HCT116 (cell line): ENCODE measurements at regions not wholly inside any gene's neighbourhood (a gene's known extent, or its start where the extent isn't known, plus 50 kb on each side); places are given as distances from the start of the nearest gene placed in this dataset.

Source experiments
- ATAC-seq: fragments of 200-7000 bp; cut with Tn5 transposase; 2 replicates; pipeline ENCODE4 v1.9.1; 2020; ENCODE audit warnings: mild to moderate bottlenecking, moderate library complexity
- BruUV-seq: library from RNA; stranded (reverse); fragments of 400-500 nt; replicated peaks from 2 replicates; lab custom pipeline; 2021; lab: Mats Ljungman, UMichigan
- CTCF ChIA-PET: fragments of 300-600 bp; sonication (Branson Sonifier 250); formaldehyde crosslinking; loops from one replicate; lab custom pipeline; 2021; ENCODE audit warnings: antibody characterized with exemption; lab: Charles Lee
- POLR2A ChIA-PET: fragments of 300-600, 350-600 bp; sonication (Branson Sonifier 250); formaldehyde crosslinking; loops from one replicate; lab custom pipeline; 2021; ENCODE audit warnings: antibody characterized with exemption; lab: Charles Lee
- RAD21 ChIA-PET, 2 experiments: fragments of 300-600 bp; sonication (Branson Sonifier 250); formaldehyde crosslinking; loops; one replicate each; lab custom pipeline; 2023; ENCODE audit warnings: low total read pairs in 2 of 2; ENCODE audit not compliant: uncharacterized antibody in 2 of 2, unreplicated experiment in 2 of 2, low non-redundant PET in 1 of 2; lab: Charles Lee
- DNase-seq: peaks from one replicate; pipeline ENCODE4 v3.0.0-alpha.2; 2010; ENCODE audit warnings: low read depth, low spot score
- H2AFZ ChIP-seq: fragments of 200-600 bp; shearing (Covaris generic), sonication (generic); 2 replicates; pipeline ENCODE4 v1.6.1; 2017; ENCODE audit warnings: low read depth, mixed run types, mixed read lengths, antibody characterized with exemption, low read length; ENCODE audit not compliant: poor library complexity, severe bottlenecking
- H3K27ac ChIP-seq: 2 replicates; pipeline ENCODE4 v1.5.1; 2012; ENCODE audit warnings: low read depth, low read length
- H3K27me3 ChIP-seq: fragments of 200-600 bp; sonication (generic); 2 replicates; pipeline ENCODE4 v1.6.1; 2016; ENCODE audit warnings: mixed run types, low read length, mixed read lengths; ENCODE audit not compliant: insufficient read depth
- H3K36me3 ChIP-seq, 2 experiments: fragments of 200-500 bp in 1 of 2; fragments of 200-600 bp in 1 of 2; sonication (Bioruptor generic) in 1 of 2; sonication (generic) in 1 of 2; 2 replicates each; pipeline versions ENCODE4 v1.5.1 to v1.6.1; 2014 to 2016; ENCODE audit warnings: low read length in 2 of 2, inconsistent platforms in 1 of 2, mixed read lengths in 1 of 2, mixed run types in 1 of 2; ENCODE audit not compliant: insufficient read depth in 2 of 2, control insufficient read depth in 1 of 2
- H3K4me1 ChIP-seq, 2 experiments: fragments of 200-600 bp in 1 of 2; sonication (generic) in 1 of 2; 2 replicates each; pipeline versions ENCODE4 v1.5.1 to v1.6.1; 2012 to 2017; ENCODE audit warnings: low read length in 2 of 2, inconsistent platforms in 1 of 2, mild to moderate bottlenecking in 1 of 2, mixed read lengths in 1 of 2, mixed run types in 1 of 2, moderate library complexity in 1 of 2; ENCODE audit not compliant: insufficient read depth in 2 of 2, control insufficient read depth in 1 of 2
- H3K4me2 ChIP-seq: fragments of 200-600 bp; sonication (generic); 2 replicates; pipeline ENCODE4 v1.6.1; 2017; ENCODE audit warnings: mixed run types, low read length, mixed read lengths
- H3K4me3 ChIP-seq, 2 experiments: fragments of 200-600 bp in 1 of 2; sonication (generic) in 1 of 2; replicated peaks in 1 of 2; 2 replicates each; pipeline ENCODE4 v1.5.1; 2011 to 2016; ENCODE audit warnings: low read length in 2 of 2, control low read depth in 1 of 2, low read depth in 1 of 2, mild to moderate bottlenecking in 1 of 2, mixed read lengths in 1 of 2, mixed run types in 1 of 2
- H3K79me2 ChIP-seq: fragments of 200-600 bp; sonication (generic); 2 replicates; pipeline ENCODE4 v1.6.1; 2017; ENCODE audit warnings: mild to moderate bottlenecking, mixed run types, low read length, moderate library complexity, mixed read lengths; ENCODE audit not compliant: insufficient read depth
- H3K9ac ChIP-seq: fragments of 200-600 bp; sonication (generic); 2 replicates; pipeline ENCODE4 v1.6.1; 2016; ENCODE audit warnings: low read length, mixed read lengths
- H3K9me2 ChIP-seq: fragments of 200-600 bp; sonication (generic), shearing (Covaris generic); 2 replicates; pipeline ENCODE4 v1.6.1; 2017; ENCODE audit warnings: mixed run types, mild to moderate bottlenecking, moderate library complexity; ENCODE audit not compliant: insufficient read depth
- H3K9me3 ChIP-seq, 2 experiments: fragments of 200-500 bp in 1 of 2; fragments of 200-600 bp in 1 of 2; sonication (Bioruptor generic) in 1 of 2; sonication (generic) in 1 of 2; 2 replicates each; pipeline ENCODE4 v1.6.1; 2014 to 2017; ENCODE audit warnings: low read length in 2 of 2, mixed read lengths in 2 of 2, inconsistent platforms in 1 of 2, low read depth in 1 of 2, mild to moderate bottlenecking in 1 of 2, mixed run types in 1 of 2, moderate library complexity in 1 of 2; ENCODE audit not compliant: control insufficient read depth in 1 of 2, insufficient read depth in 1 of 2
- H4K20me1 ChIP-seq: fragments of 200-600 bp; sonication (generic), shearing (Covaris generic); 2 replicates; pipeline ENCODE4 v1.6.1; 2017; ENCODE audit warnings: mixed run types, mild to moderate bottlenecking, moderate library complexity; ENCODE audit not compliant: insufficient read depth
- CEBPB ChIP-seq: IDR thresholded peaks from 2 replicates; pipeline ENCODE4 v1.6.1; 2012; ENCODE audit warnings: low read depth
- EGR1 ChIP-seq: IDR thresholded peaks from 2 replicates; pipeline ENCODE4 v1.6.1; 2012; ENCODE audit warnings: low read depth
- FOSL1 ChIP-seq: IDR thresholded peaks from 2 replicates; pipeline ENCODE4 v1.6.1; 2012; ENCODE audit warnings: low read depth
- POLR2A ChIP-seq: IDR thresholded peaks from 2 replicates; pipeline ENCODE4 v1.7.0; 2011; ENCODE audit warnings: borderline replicate concordance; ENCODE audit not compliant: insufficient read depth, insufficient read length; ENCODE audit errors: extremely low read depth
- SRF ChIP-seq: IDR thresholded peaks from 2 replicates; pipeline ENCODE4 v1.6.1; 2012; ENCODE audit warnings: low read depth
- YY1 ChIP-seq: IDR thresholded peaks from 2 replicates; pipeline ENCODE4 v1.6.1; 2011; ENCODE audit warnings: low read length, low read depth, moderate library complexity, mild to moderate bottlenecking; ENCODE audit not compliant: insufficient replicate concordance; ENCODE audit errors: extremely low read depth
- intact Hi-C: fragments of 100-400 bp; cut with micrococcal nuclease; formaldehyde crosslinking; loops from 2 replicates; pipeline ENCODE4 v1.10.0; 2022
- TF ChIP-seq, protein P1 (sequence below): IDR thresholded peaks from 2 replicates; pipeline ENCODE4 v1.6.1; 2012; ENCODE audit warnings: low read depth
- TF ChIP-seq, protein P2 (sequence below): IDR thresholded peaks from 2 replicates; pipeline ENCODE4 v1.6.1; 2012

DNA sequence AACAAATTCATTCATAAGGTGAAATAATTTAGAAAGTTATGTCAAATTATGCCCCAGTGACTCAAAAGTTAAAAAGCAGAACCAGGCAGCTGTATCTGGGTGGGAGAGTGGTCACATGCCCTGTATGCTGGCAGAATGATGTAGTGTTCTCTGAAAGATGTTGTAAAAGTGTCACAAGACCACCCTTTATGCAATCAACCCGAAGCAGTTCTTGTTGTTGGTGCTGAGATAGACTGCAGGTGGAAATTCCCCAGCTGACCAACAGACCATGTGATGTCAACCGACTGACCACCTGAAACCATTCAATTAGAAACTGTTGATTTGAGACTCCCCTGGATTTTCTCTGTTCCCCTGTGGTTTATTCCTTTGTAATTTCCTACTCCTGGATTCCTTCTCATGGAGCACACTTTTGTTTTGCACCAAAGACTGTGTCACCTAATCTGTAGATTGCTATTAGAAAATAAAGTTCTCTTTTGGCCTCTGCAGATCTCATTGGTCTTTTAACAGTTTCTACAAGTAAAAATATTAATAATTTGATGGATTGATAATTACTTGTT lies 1341.3 kb upstream of the LRRTM1 start:
- H3K79me2 ChIP-seq: no peaks in the 10 kb centered on the region
- ATAC-seq: no peak
- H3K4me2 ChIP-seq: no peak overlapping the region
- no peak overlapping the region for H3K27ac ChIP-seq
- H3K4me1 ChIP-seq: peaks cover 17 to 38% of the 10 kb centered on the region in 2 experiments
- H3K9me3 ChIP-seq: peaks cover 0 to 3% of the 10 kb centered on the region in 2 experiments; a peak in 1 of 4 replicates
- peaks cover 0 to 7% of the 10 kb centered on the region in 2 experiments; a peak in 1 of 4 replicates for H3K36me3 ChIP-seq
- H4K20me1 ChIP-seq: no peaks in the 10 kb centered on the region
- no peak for DNase-seq
- no peaks in the 10 kb centered on the region for H3K27me3 ChIP-seq
- TF ChIP-seq POLR2A (no peak), YY1 (no peak), SRF (no peak), FOSL1 (no peak), CEBPB (no peak), EGR1 (no peak)
- TF ChIP-seq, protein P1, sequence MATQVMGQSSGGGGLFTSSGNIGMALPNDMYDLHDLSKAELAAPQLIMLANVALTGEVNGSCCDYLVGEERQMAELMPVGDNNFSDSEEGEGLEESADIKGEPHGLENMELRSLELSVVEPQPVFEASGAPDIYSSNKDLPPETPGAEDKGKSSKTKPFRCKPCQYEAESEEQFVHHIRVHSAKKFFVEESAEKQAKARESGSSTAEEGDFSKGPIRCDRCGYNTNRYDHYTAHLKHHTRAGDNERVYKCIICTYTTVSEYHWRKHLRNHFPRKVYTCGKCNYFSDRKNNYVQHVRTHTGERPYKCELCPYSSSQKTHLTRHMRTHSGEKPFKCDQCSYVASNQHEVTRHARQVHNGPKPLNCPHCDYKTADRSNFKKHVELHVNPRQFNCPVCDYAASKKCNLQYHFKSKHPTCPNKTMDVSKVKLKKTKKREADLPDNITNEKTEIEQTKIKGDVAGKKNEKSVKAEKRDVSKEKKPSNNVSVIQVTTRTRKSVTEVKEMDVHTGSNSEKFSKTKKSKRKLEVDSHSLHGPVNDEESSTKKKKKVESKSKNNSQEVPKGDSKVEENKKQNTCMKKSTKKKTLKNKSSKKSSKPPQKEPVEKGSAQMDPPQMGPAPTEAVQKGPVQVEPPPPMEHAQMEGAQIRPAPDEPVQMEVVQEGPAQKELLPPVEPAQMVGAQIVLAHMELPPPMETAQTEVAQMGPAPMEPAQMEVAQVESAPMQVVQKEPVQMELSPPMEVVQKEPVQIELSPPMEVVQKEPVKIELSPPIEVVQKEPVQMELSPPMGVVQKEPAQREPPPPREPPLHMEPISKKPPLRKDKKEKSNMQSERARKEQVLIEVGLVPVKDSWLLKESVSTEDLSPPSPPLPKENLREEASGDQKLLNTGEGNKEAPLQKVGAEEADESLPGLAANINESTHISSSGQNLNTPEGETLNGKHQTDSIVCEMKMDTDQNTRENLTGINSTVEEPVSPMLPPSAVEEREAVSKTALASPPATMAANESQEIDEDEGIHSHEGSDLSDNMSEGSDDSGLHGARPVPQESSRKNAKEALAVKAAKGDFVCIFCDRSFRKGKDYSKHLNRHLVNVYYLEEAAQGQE: no peak
- TF ChIP-seq, protein P2, sequence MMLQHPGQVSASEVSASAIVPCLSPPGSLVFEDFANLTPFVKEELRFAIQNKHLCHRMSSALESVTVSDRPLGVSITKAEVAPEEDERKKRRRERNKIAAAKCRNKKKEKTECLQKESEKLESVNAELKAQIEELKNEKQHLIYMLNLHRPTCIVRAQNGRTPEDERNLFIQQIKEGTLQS: no peak
- no peak overlapping the region for H3K4me3 ChIP-seq
- ChIA-PET CTCF (no interaction called here), RAD21 (no interaction called here), POLR2A (no interaction called here)
- no peak overlapping the region for H2AFZ ChIP-seq
- no TSS peak for BruUV-seq
- no peaks in the 10 kb centered on the region for H3K9me2 ChIP-seq
- no peak overlapping the region for H3K9ac ChIP-seq
- intact Hi-C loops: no loop called here
